ENCODE measurements at regions not wholly inside any gene's neighbourhood (a gene's known extent, or its start where the extent isn't known, plus 50 kb on each side); places are given as distances from the start of the nearest gene placed in this dataset.

DNA sequence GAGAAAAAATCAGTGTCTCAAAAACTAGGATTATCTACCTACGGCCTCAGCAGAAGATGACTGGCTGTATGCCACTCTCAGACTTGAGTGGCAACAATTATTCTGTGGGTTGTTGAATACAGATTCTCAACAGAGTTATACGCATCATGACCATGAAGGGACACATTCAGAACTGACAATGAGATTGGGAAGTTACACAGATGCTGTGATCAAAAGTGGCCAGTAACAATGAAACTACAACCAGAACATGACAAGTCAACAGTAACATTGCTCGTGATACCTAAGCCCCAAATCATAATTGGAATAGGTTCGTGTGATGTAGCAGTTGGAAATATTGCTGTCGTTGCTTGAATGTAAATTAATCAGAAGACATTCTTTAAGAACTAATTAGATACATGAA lies 957.5 kb upstream of the CDH9 start:
- TF ChIP-seq POLR2A (IDR thresholded peaks at IDR 0.05): no peak
- TF ChIP-seq, protein P1, sequence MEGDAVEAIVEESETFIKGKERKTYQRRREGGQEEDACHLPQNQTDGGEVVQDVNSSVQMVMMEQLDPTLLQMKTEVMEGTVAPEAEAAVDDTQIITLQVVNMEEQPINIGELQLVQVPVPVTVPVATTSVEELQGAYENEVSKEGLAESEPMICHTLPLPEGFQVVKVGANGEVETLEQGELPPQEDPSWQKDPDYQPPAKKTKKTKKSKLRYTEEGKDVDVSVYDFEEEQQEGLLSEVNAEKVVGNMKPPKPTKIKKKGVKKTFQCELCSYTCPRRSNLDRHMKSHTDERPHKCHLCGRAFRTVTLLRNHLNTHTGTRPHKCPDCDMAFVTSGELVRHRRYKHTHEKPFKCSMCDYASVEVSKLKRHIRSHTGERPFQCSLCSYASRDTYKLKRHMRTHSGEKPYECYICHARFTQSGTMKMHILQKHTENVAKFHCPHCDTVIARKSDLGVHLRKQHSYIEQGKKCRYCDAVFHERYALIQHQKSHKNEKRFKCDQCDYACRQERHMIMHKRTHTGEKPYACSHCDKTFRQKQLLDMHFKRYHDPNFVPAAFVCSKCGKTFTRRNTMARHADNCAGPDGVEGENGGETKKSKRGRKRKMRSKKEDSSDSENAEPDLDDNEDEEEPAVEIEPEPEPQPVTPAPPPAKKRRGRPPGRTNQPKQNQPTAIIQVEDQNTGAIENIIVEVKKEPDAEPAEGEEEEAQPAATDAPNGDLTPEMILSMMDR (IDR thresholded peaks at IDR 0.05): no peak
- TF ChIP-seq EP300 (IDR thresholded peaks at IDR 0.05; ENCODE audit: low read depth): no peak
- no peak for TF ChIP-seq POLR2AphosphoS5 (IDR thresholded peaks at IDR 0.05)
